ENCODE measurements at regions not wholly inside any gene's neighbourhood (a gene's known extent, or its start where the extent isn't known, plus 50 kb on each side); places are given as distances from the start of the nearest gene placed in this dataset.

GRCh38 chr1:114274621-114275317 lies 121.1 kb upstream of the SYT6 start:
- BruUV-seq (replicated peaks), result no TSS peak

GRCh38 chr1:114272593-114272992 lies 118.9 kb upstream of the SYT6 start:
- H3F3A ChIP-seq (ENCODE audit: insufficient read depth, low read depth), result no peaks in the 10 kb centered on the region; the same call in 1 of the 2 replicates
- no peaks in the 10 kb centered on the region for H3K4me1 ChIP-seq (replicated peaks; ENCODE audit: insufficient read depth)
- H3K9me3 ChIP-seq (ENCODE audit: insufficient read depth, low read depth), result no peaks in the 10 kb centered on the region
- no peak for DNase-seq
- ChIA-PET POLR2A (ENCODE audit: unreplicated experiment) (no interaction called here), CTCF (no interaction called here)
- intact Hi-C loops (cut with micrococcal nuclease; ENCODE audit: unreplicated experiment), result no loop called here
- TF ChIP-seq EZH2 (IDR thresholded peaks at IDR 0.05; ENCODE audit: low read depth) (no peak), CTCF (conservative IDR thresholded peaks at IDR 0.05) (no peak)
- H3K9me2 ChIP-seq (ENCODE audit: insufficient read depth), result no peaks in the 10 kb centered on the region
- no peak overlapping the region for H3K27ac ChIP-seq
- BruUV-seq (replicated peaks), result no TSS peak
- no peak overlapping the region for H3K4me3 ChIP-seq
- no peaks in the 10 kb centered on the region for H3K79me2 ChIP-seq (ENCODE audit: low read depth)
- no peaks in the 10 kb centered on the region for H3K36me3 ChIP-seq (ENCODE audit: low read depth)
- no peak overlapping the region for H2AFZ ChIP-seq
- no peaks in the 10 kb centered on the region for H4K20me1 ChIP-seq (ENCODE audit: insufficient read depth)
- H3K27me3 ChIP-seq (ENCODE audit: insufficient read depth, low read depth), result no peaks in the 10 kb centered on the region
- no peak overlapping the region for H3K4me2 ChIP-seq

More at GRCh38 chr1:114274621-114275317, 121.1 kb upstream of the SYT6 start:
- no peaks in the 10 kb centered on the region for H3K27me3 ChIP-seq (ENCODE audit: insufficient read depth, low read depth)
- TF ChIP-seq CTCF (conservative IDR thresholded peaks at IDR 0.05), result no peak
- no peak for TF ChIP-seq EZH2 (IDR thresholded peaks at IDR 0.05; ENCODE audit: low read depth)
- H3F3A ChIP-seq (ENCODE audit: insufficient read depth, low read depth), result no peaks in the 10 kb centered on the region; the same call in 1 of the 2 replicates
- intact Hi-C loops (cut with micrococcal nuclease; ENCODE audit: unreplicated experiment), result no loop called here
- no peaks in the 10 kb centered on the region for H3K9me2 ChIP-seq (ENCODE audit: insufficient read depth)
- no peaks in the 10 kb centered on the region for H3K36me3 ChIP-seq (ENCODE audit: low read depth)
- no peak overlapping the region for H2AFZ ChIP-seq
- no peaks in the 10 kb centered on the region for H3K9me3 ChIP-seq (ENCODE audit: insufficient read depth, low read depth)
- CTCF ChIA-PET, result no interaction called here
- H3K79me2 ChIP-seq (ENCODE audit: low read depth), result no peaks in the 10 kb centered on the region
- DNase-seq, result no peak
- H3K4me2 ChIP-seq, result no peak overlapping the region
- no peak overlapping the region for H3K4me3 ChIP-seq
- H3K27ac ChIP-seq, result no peak overlapping the region
- no peaks in the 10 kb centered on the region for H3K4me1 ChIP-seq (replicated peaks; ENCODE audit: insufficient read depth)
- no peaks in the 10 kb centered on the region for H4K20me1 ChIP-seq (ENCODE audit: insufficient read depth)
- POLR2A ChIA-PET (ENCODE audit: unreplicated experiment), result no interaction called here

GRCh38 chr1:114270718-114271117 lies 117.0 kb upstream of the SYT6 start:
- Histone ChIP-seq H3K27ac (no peak overlapping the region), H3K4me1 (replicated peaks; ENCODE audit: insufficient read depth) (no peaks in the 10 kb centered on the region), H4K20me1 (ENCODE audit: insufficient read depth) (no peaks in the 10 kb centered on the region), H3K9me3 (ENCODE audit: insufficient read depth, low read depth) (no peaks in the 10 kb centered on the region), H3F3A (ENCODE audit: insufficient read depth, low read depth) (no peaks in the 10 kb centered on the region; the same call in 1 of the 2 replicates), H3K27me3 (ENCODE audit: insufficient read depth, low read depth) (no peaks in the 10 kb centered on the region), H2AFZ (no peak overlapping the region), H3K4me3 (no peak overlapping the region), H3K4me2 (no peak overlapping the region), H3K36me3 (ENCODE audit: low read depth) (no peaks in the 10 kb centered on the region), H3K9me2 (ENCODE audit: insufficient read depth) (no peaks in the 10 kb centered on the region), H3K79me2 (ENCODE audit: low read depth) (no peaks in the 10 kb centered on the region)
- intact Hi-C loops (cut with micrococcal nuclease; ENCODE audit: unreplicated experiment), result no loop called here
- TF ChIP-seq EZH2 (IDR thresholded peaks at IDR 0.05; ENCODE audit: low read depth) (no peak), CTCF (conservative IDR thresholded peaks at IDR 0.05) (no peak)
- POLR2A ChIA-PET (ENCODE audit: unreplicated experiment), result no interaction called here
- CTCF ChIA-PET, result no interaction called here
- no peak for DNase-seq
- no TSS peak for BruUV-seq (replicated peaks)

Data from PC-9 (cell line).